A673 (cell line): ENCODE measurements at regions not wholly inside any gene's neighbourhood (a gene's known extent, or its start where the extent isn't known, plus 50 kb on each side); places are given as distances from the start of the nearest gene placed in this dataset.

Source experiments
- BruUV-seq: library from RNA; stranded (reverse); fragments of 400-500 nt; replicated peaks from 2 replicates; lab custom pipeline; 2021; lab: Mats Ljungman, UMichigan
- CTCF ChIA-PET: fragments of 300-600 bp; sonication (Branson Sonifier 250); formaldehyde crosslinking; loops from one replicate; lab custom pipeline; 2022; ENCODE audit warnings: antibody characterized with exemption; lab: Charles Lee
- POLR2A ChIA-PET: fragments of 300-600 bp; sonication (Branson Sonifier 250); formaldehyde crosslinking; loops from one replicate; lab custom pipeline; 2022; ENCODE audit warnings: antibody characterized with exemption; ENCODE audit not compliant: low non-redundant PET; lab: Charles Lee
- DNase-seq: peaks from one replicate; pipeline ENCODE4 v3.0.0-alpha.2; 2015; ENCODE audit warnings: low spot score
- H3K27ac ChIP-seq: fragments of 200-600 bp; sonication (generic); 2 replicates; pipeline ENCODE4 v1.5.1; 2016; ENCODE audit warnings: mixed run types, low read depth, mild to moderate bottlenecking, mixed read lengths, antibody characterized with exemption, low read length; ENCODE audit not compliant: poor library complexity, severe bottlenecking
- H3K27me3 ChIP-seq: fragments of 200-600 bp; sonication (generic); replicated peaks from 2 replicates; pipeline ENCODE4 v1.6.1; 2017; ENCODE audit warnings: mixed run types, low read depth, mild to moderate bottlenecking, mixed read lengths, antibody characterized with exemption, low read length; ENCODE audit not compliant: insufficient read depth, poor library complexity
- H3K36me3 ChIP-seq: fragments of 200-600 bp; sonication (generic); 2 replicates; pipeline ENCODE4 v1.6.1; 2016; ENCODE audit warnings: mixed run types, mild to moderate bottlenecking, mixed read lengths, antibody characterized with exemption, low read length; ENCODE audit not compliant: insufficient read depth, poor library complexity, severe bottlenecking
- H3K4me1 ChIP-seq: fragments of 200-600 bp; sonication (generic); 2 replicates; pipeline ENCODE4 v1.6.1; 2017; ENCODE audit warnings: mixed run types, mild to moderate bottlenecking, mixed read lengths, antibody characterized with exemption, low read length; ENCODE audit not compliant: insufficient read depth, poor library complexity, severe bottlenecking
- H3K4me3 ChIP-seq: fragments of 200-600 bp; sonication (generic); 2 replicates; pipeline ENCODE4 v1.5.1; 2016; ENCODE audit warnings: low read depth, mixed run types, mild to moderate bottlenecking, mixed read lengths, low read length; ENCODE audit not compliant: poor library complexity, severe bottlenecking
- H3K9me3 ChIP-seq: fragments of 200-600 bp; sonication (generic); 2 replicates; pipeline ENCODE4 v1.6.1; 2016; ENCODE audit warnings: mixed run types, low read depth, mild to moderate bottlenecking, mixed read lengths, antibody characterized with exemption, low read length; ENCODE audit not compliant: poor library complexity, severe bottlenecking
- EZH2 ChIP-seq: fragments of 200-600 bp; sonication (generic); IDR thresholded peaks from 2 replicates; pipeline ENCODE4 v1.6.1; 2017; ENCODE audit warnings: borderline replicate concordance, low read depth, mild to moderate bottlenecking, mixed read lengths, antibody characterized with exemption, low read length; ENCODE audit not compliant: poor library complexity, severe bottlenecking
- intact Hi-C: fragments of 100-400 bp; cut with micrococcal nuclease; formaldehyde crosslinking; loops from one replicate; pipeline ENCODE4 v1.10.0; 2022; ENCODE audit not compliant: unreplicated experiment
- TF ChIP-seq, protein P1 (sequence below): fragments of 300-800, 200-600 bp; sonication (generic); conservative IDR thresholded peaks from 2 replicates; pipeline ENCODE4 v1.5.1; 2017; ENCODE audit warnings: low read depth, mild to moderate bottlenecking, antibody characterized with exemption, low read length, moderate library complexity, mixed read lengths

DNA sequence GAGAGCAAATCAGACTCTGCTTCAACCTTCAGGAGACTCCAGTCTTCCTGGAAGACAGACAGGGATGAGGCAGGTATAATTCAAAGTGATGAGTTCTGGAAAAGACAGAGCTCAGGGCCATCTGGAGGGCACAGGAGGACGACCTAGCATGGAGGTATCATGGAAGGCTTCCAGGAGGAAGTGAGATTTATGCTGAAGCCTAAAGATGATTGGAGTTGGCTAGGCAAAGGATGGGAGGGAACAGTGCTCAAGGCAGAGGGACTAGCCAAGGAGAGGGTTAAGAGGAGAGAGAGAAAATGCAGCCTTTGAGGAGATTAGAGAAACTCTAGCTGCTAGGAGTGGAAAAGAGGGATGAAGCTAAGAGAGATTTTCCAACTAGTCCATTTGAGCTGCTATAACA, 438.5 kb downstream of the MED13L start:
- intact Hi-C loops = no loop called here
- no peak for DNase-seq
- POLR2A ChIA-PET = no interaction called here
- no peaks in the 10 kb centered on the region for H3K9me3 ChIP-seq
- BruUV-seq = no TSS peak
- H3K36me3 ChIP-seq = no peaks in the 10 kb centered on the region
- H3K27ac ChIP-seq = no peak overlapping the region
- H3K4me3 ChIP-seq = no peak overlapping the region
- H3K27me3 ChIP-seq = no peaks in the 10 kb centered on the region
- no peaks in the 10 kb centered on the region for H3K4me1 ChIP-seq
- CTCF ChIA-PET = no interaction called here
- TF ChIP-seq EZH2 = no peak
- TF ChIP-seq, protein P1, sequence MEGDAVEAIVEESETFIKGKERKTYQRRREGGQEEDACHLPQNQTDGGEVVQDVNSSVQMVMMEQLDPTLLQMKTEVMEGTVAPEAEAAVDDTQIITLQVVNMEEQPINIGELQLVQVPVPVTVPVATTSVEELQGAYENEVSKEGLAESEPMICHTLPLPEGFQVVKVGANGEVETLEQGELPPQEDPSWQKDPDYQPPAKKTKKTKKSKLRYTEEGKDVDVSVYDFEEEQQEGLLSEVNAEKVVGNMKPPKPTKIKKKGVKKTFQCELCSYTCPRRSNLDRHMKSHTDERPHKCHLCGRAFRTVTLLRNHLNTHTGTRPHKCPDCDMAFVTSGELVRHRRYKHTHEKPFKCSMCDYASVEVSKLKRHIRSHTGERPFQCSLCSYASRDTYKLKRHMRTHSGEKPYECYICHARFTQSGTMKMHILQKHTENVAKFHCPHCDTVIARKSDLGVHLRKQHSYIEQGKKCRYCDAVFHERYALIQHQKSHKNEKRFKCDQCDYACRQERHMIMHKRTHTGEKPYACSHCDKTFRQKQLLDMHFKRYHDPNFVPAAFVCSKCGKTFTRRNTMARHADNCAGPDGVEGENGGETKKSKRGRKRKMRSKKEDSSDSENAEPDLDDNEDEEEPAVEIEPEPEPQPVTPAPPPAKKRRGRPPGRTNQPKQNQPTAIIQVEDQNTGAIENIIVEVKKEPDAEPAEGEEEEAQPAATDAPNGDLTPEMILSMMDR = no peak

DNA sequence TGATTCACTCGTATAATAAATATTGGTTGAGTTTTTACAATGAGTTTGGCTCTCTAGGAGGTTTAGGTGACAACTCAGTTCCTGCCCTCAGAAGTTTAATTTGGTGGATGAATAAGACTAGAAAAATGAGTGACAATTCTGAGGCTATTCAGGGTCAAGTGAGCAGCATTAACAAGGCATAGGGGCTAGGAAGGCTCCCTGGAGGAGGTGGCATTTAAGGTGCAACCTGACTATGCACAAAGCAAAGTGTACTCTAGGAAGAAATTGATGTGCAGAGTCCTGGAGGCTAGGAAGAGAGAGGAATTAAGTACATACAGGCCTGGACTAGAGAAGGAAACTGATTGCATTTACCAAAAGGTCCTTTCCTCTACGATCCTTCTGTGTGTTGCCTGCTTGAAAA, 440.3 kb downstream of the MED13L start:
- Histone ChIP-seq H3K27me3 (no peaks in the 10 kb centered on the region), H3K27ac (no peak overlapping the region), H3K4me1 (no peaks in the 10 kb centered on the region), H3K4me3 (no peak overlapping the region), H3K9me3 (no peaks in the 10 kb centered on the region), H3K36me3 (no peaks in the 10 kb centered on the region)
- intact Hi-C loops = no loop called here
- TF ChIP-seq EZH2 = no peak
- TF ChIP-seq, protein P1 = no peak
- no TSS peak for BruUV-seq
- CTCF ChIA-PET = interaction anchor here (0.5 kb wide), 1 partner anchor 177 kb away, joined by 4 read pairs; no protein-coding TSS in a partner anchor
- POLR2A ChIA-PET = no interaction called here
- no peak for DNase-seq

DNA sequence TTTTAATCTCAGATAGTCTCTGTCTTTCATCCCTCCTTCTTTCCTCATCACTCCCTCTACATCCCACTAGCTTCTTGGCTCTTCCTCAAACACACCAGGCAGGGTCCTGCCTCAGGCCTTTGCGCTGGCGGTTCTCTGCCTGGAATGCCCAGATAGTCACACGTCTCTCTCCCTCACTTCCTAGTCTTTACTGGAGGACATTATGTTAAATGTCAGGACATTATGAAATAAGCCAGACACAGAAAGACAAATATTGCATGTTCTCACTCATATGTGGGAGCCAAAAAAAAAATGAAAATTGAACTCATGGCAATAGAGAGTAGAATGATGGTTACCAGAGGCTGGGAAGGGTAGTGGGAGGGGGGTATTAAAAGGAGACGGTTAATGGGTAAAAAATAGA, 442.0 kb downstream of the MED13L start:
- no peaks in the 10 kb centered on the region for H3K4me1 ChIP-seq
- POLR2A ChIA-PET = no interaction called here
- no TSS peak for BruUV-seq
- no peak overlapping the region for H3K4me3 ChIP-seq
- H3K9me3 ChIP-seq = no peaks in the 10 kb centered on the region
- H3K36me3 ChIP-seq = no peaks in the 10 kb centered on the region
- intact Hi-C loops = no loop called here
- H3K27me3 ChIP-seq = no peaks in the 10 kb centered on the region
- TF ChIP-seq, protein P1 = no peak
- no peak for TF ChIP-seq EZH2
- CTCF ChIA-PET = no interaction called here
- no peak overlapping the region for H3K27ac ChIP-seq
- no peak for DNase-seq
